Ovary (tissue), 3 donors: ENCODE measurements at regions not wholly inside any gene's neighbourhood (a gene's known extent, or its start where the extent isn't known, plus 50 kb on each side); places are given as distances from the start of the nearest gene placed in this dataset.

Source experiments
- EP300 ChIP-seq: sonication (generic); formaldehyde crosslinking; IDR thresholded peaks from one replicate; pipeline ENCODE4 v1.6.1; 2017; ENCODE audit warnings: antibody characterized with exemption
- POLR2A ChIP-seq: fragments of 450-650 bp; IDR thresholded peaks from one replicate; pipeline ENCODE4 v1.6.1; 2017; ENCODE audit warnings: antibody characterized with exemption, mild to moderate bottlenecking, moderate library complexity
- TF ChIP-seq, protein P1 (sequence below), 3 donors: fragments of 450-650 bp in 2 of 3; fragments of 200-600 bp in 1 of 3; IDR thresholded peaks; one replicate each; pipeline versions ENCODE4 v1.5.1 to v1.8.0; 2016 to 2022; ENCODE audit warnings: antibody characterized with exemption in 3 of 3, mild to moderate bottlenecking in 1 of 3
- donor health status: DM: no; HTN: no; CAD: no.

- TF ChIP-seq, protein P1, sequence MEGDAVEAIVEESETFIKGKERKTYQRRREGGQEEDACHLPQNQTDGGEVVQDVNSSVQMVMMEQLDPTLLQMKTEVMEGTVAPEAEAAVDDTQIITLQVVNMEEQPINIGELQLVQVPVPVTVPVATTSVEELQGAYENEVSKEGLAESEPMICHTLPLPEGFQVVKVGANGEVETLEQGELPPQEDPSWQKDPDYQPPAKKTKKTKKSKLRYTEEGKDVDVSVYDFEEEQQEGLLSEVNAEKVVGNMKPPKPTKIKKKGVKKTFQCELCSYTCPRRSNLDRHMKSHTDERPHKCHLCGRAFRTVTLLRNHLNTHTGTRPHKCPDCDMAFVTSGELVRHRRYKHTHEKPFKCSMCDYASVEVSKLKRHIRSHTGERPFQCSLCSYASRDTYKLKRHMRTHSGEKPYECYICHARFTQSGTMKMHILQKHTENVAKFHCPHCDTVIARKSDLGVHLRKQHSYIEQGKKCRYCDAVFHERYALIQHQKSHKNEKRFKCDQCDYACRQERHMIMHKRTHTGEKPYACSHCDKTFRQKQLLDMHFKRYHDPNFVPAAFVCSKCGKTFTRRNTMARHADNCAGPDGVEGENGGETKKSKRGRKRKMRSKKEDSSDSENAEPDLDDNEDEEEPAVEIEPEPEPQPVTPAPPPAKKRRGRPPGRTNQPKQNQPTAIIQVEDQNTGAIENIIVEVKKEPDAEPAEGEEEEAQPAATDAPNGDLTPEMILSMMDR (IDR thresholded peaks at IDR 0.05), result no peak
- TF ChIP-seq POLR2A, result no peak
- TF ChIP-seq EP300, result no peak
These were observed 77.4 kb upstream of the TMEM170B start for GRCh38 chr6:11460001-11460668.
